NT2/D1 (cell line): ENCODE measurements at regions not wholly inside any gene's neighbourhood (a gene's known extent, or its start where the extent isn't known, plus 50 kb on each side); places are given as distances from the start of the nearest gene placed in this dataset.

Experiments used
- SUZ12 ChIP-seq: IDR thresholded peaks from 2 replicates; pipeline ENCODE4 v1.6.1; 2011; ENCODE audit not compliant: insufficient read length, insufficient read depth; ENCODE audit errors: extremely low read depth
- YY1 ChIP-seq: IDR thresholded peaks from 2 replicates; pipeline ENCODE4 v1.6.1; 2011; ENCODE audit not compliant: insufficient read length, insufficient read depth
- ZNF274 ChIP-seq: IDR thresholded peaks from 2 replicates; pipeline ENCODE4 v1.6.1; 2011; ENCODE audit warnings: mild to moderate bottlenecking, low read depth, low read length

GRCh38 chr13:72639377-72639776 lies 88.1 kb downstream of the MZT1 start:
- no peak for TF ChIP-seq ZNF274
- no peak for TF ChIP-seq YY1
- TF ChIP-seq SUZ12 = no peak
